Sigmoid colon (tissue), 6 donors: ENCODE measurements at regions not wholly inside any gene's neighbourhood (a gene's known extent, or its start where the extent isn't known, plus 50 kb on each side); places are given as distances from the start of the nearest gene placed in this dataset.

Experiments
- DNase-seq: peaks from one replicate; pipeline ENCODE4 v3.0.0-alpha.2; 2019
- H3K27ac ChIP-seq, 4 donors: fragments of 200-600 bp; sonication (generic); one replicate each; pipeline ENCODE4 v1.5.1; 2016 to 2019; ENCODE audit warnings: mild to moderate bottlenecking in 1 of 4
- H3K27me3 ChIP-seq, 3 donors: fragments of 200-600 bp; sonication (generic); one replicate each; pipeline ENCODE4 v1.5.1; 2019; ENCODE audit warnings: mild to moderate bottlenecking in 1 of 3
- H3K36me3 ChIP-seq, 4 donors: fragments of 200-600 bp; sonication (generic); one replicate each; pipeline ENCODE4 v1.5.1; 2016 to 2019
- H3K4me1 ChIP-seq, 4 donors: fragments of 200-600 bp; sonication (generic); one replicate each; pipeline ENCODE4 v1.5.1; 2017 to 2019
- H3K4me3 ChIP-seq, 4 donors: fragments of 200-600 bp; sonication (generic); one replicate each; pipeline ENCODE4 v1.5.1; 2017 to 2019; ENCODE audit warnings: mild to moderate bottlenecking in 2 of 4, moderate library complexity in 1 of 4
- H3K9me3 ChIP-seq, 4 donors: fragments of 200-600 bp in 3 of 4; sonication (generic) in 3 of 4; one replicate each; pipeline versions ENCODE4 v1.5.1 to v1.6.1; 2013 to 2019
- CTCF ChIP-seq, 4 experiments: fragments of 450-650 bp in 3 of 4; fragments of 200-600 bp in 1 of 4; IDR thresholded peaks; one replicate each; pipeline ENCODE4 v1.5.1; 2016 to 2019; ENCODE audit warnings: antibody characterized with exemption in 4 of 4, mild to moderate bottlenecking in 3 of 4, moderate library complexity in 2 of 4
- EP300 ChIP-seq, 4 donors: sonication (generic); formaldehyde crosslinking; IDR thresholded peaks; one replicate each; pipeline ENCODE4 v1.6.1; 2017; ENCODE audit warnings: antibody characterized with exemption in 4 of 4
- POLR2A ChIP-seq, 2 donors: fragments of 450-650 bp; IDR thresholded peaks; one replicate each; pipeline ENCODE4 v1.6.1; 2016; ENCODE audit warnings: antibody characterized with exemption in 2 of 2, mild to moderate bottlenecking in 2 of 2, moderate library complexity in 2 of 2
- POLR2AphosphoS5 ChIP-seq, 4 donors: sonication (generic); formaldehyde crosslinking; IDR thresholded peaks; one replicate each; pipeline ENCODE4 v1.6.1; 2017; ENCODE audit warnings: antibody characterized with exemption in 4 of 4
- WGBS, 2 donors: extraction: QIAGEN DNeasy Blood & Tissue Kit; methylation state at CpG; one replicate each; pipeline ENCODE4 v1.1.7; 2013; 5-methylcytosine and 5-hydroxymethylcytosine counted together
- intact Hi-C: fragments of 100-400 bp; cut with DNase I; formaldehyde crosslinking; loops from one replicate; pipeline ENCODE4 v1.15.1; 2023
- donor health status: healthy with polysubstance abuse.
- donor health status: healthy.

DNA sequence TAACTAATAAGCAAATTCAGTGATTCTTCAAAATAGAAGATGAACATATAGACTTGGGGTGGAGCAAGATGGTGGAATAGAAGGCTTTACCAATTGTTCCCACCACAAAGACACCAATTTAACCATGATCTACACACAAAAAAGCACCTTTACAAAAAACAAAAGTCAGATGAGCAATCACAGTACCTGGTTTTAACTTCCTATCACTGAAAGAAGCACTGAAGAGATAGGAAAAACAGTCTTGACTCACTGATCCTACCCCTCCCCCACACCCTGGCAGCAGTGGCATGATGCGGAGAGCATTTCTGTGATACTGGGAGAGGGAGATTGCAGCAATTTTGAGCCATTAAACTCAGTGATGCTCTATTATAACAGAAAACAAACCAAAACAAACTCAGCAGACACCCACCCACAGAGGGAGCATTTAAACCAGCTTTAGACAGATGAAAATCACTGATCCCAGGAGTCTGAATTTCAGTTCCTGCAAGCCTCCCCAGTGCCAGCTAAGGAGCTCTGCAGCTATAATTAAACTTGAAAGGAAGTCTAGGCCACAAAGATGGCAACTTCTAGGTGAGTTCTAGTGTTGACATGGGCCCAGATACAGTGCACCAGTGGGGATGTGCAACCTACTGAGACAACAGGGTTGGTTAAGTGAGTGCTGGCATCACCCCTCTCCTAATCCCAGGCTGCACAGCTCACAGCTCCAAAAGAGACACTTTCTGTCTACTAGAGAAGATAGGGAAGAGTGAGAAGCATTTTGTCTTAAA is 161.8 kb upstream of the GRIA4 start:
- no peak overlapping the region for H3K4me3 ChIP-seq
- H3K27me3 ChIP-seq = no peaks in the 10 kb centered on the region
- TF ChIP-seq EP300 (IDR thresholded peaks at IDR 0.05) (no peak), POLR2A (IDR thresholded peaks at IDR 0.05) (no peak), POLR2AphosphoS5 (IDR thresholded peaks at IDR 0.05) (no peak), CTCF (IDR thresholded peaks at IDR 0.05) (no peak)
- peaks cover 0 to 2% (median 0%) of the 10 kb centered on the region in 4 donors for H3K9me3 ChIP-seq
- H3K27ac ChIP-seq = no peak overlapping the region
- DNase-seq = no peak
- no peaks in the 10 kb centered on the region for H3K4me1 ChIP-seq
- H3K36me3 ChIP-seq = no peaks in the 10 kb centered on the region
- 93 to 94% methylated on average over 1 of the region's 1 CpG for WGBS, 2 donors
- intact Hi-C loops = no loop called here

GRCh38 chr11:105443623-105444022 is 166.2 kb upstream of the GRIA4 start:
- Histone ChIP-seq H3K27me3 (no peaks in the 10 kb centered on the region), H3K9me3 (peaks cover 0 to 2% (median 0%) of the 10 kb centered on the region in 4 donors), H3K4me1 (no peaks in the 10 kb centered on the region), H3K27ac (no peak overlapping the region), H3K36me3 (no peaks in the 10 kb centered on the region), H3K4me3 (no peak overlapping the region)
- intact Hi-C loops = no loop called here
- DNase-seq = no peak
- TF ChIP-seq CTCF (IDR thresholded peaks at IDR 0.05) (no peak), EP300 (IDR thresholded peaks at IDR 0.05) (no peak), POLR2A (IDR thresholded peaks at IDR 0.05) (no peak), POLR2AphosphoS5 (IDR thresholded peaks at IDR 0.05) (no peak)

GRCh38 chr11:105432241-105432995 is 177.5 kb upstream of the GRIA4 start:
- Histone ChIP-seq H3K27me3 (no peaks in the 10 kb centered on the region), H3K4me3 (no peak overlapping the region), H3K27ac (no peak overlapping the region), H3K36me3 (no peaks in the 10 kb centered on the region), H3K4me1 (no peaks in the 10 kb centered on the region), H3K9me3 (no peaks in the 10 kb centered on the region)
- intact Hi-C loops = no loop called here
- WGBS, 2 donors = 62 to 63% methylated on average over 3 of the region's 3 CpGs
- TF ChIP-seq EP300 (IDR thresholded peaks at IDR 0.05) = no peak
- no peak for TF ChIP-seq POLR2AphosphoS5 (IDR thresholded peaks at IDR 0.05)
- no peak for TF ChIP-seq CTCF (IDR thresholded peaks at IDR 0.05)
- TF ChIP-seq POLR2A (IDR thresholded peaks at IDR 0.05) = no peak
- DNase-seq = no peak

GRCh38 chr11:105429096-105429910 is 180.6 kb upstream of the GRIA4 start:
- Histone ChIP-seq H3K27ac (no peak overlapping the region), H3K4me3 (no peak overlapping the region), H3K9me3 (no peaks in the 10 kb centered on the region), H3K27me3 (no peaks in the 10 kb centered on the region), H3K4me1 (no peaks in the 10 kb centered on the region), H3K36me3 (no peaks in the 10 kb centered on the region)
- TF ChIP-seq EP300 (IDR thresholded peaks at IDR 0.05) (no peak), POLR2AphosphoS5 (IDR thresholded peaks at IDR 0.05) (no peak), CTCF (IDR thresholded peaks at IDR 0.05) (no peak), POLR2A (IDR thresholded peaks at IDR 0.05) (no peak)
- DNase-seq = no peak
- 70 to 79% methylated on average over 6 of the region's 6 CpGs for WGBS, 2 donors
- intact Hi-C loops = no loop called here
